ENCODE measurements at regions not wholly inside any gene's neighbourhood (a gene's known extent, or its start where the extent isn't known, plus 50 kb on each side); places are given as distances from the start of the nearest gene placed in this dataset.
A peak's percentile ranks its signal among the peaks of the same experiment; 100 is the strongest.

GRCh38 chr2:236687296-236687965 lies 117.8 kb downstream of the ACKR3 start (continued):
- TF ChIP-seq FOXP4 (CRISPR knock-in tag; IDR thresholded peaks at IDR 0.05) (no peak), SP1 (CRISPR knock-in tag; conservative IDR thresholded peaks at IDR 0.05) (no peak), ATF1 (CRISPR knock-in tag; IDR thresholded peaks at IDR 0.05) (no peak), ELF4 (CRISPR knock-in tag; IDR thresholded peaks at IDR 0.05; ENCODE audit: low read depth) (no peak), JUN (CRISPR knock-in tag; IDR thresholded peaks at IDR 0.05) (no peak)

- no peaks in the 10 kb centered on the region for H3K36me3 Mint-ChIP-seq
- H3K27ac Mint-ChIP-seq, result no peak overlapping the region
- DNase-seq (ENCODE audit: low spot score), result no peak
- no peak overlapping the region for H3K4me3 Mint-ChIP-seq
- CTCF ChIA-PET, result interaction anchor here (0.6 to 1.3 kb wide), 2 partner anchors 37 to 175 kb away, joined by 3 to 4 read pairs; no protein-coding TSS in a partner anchor
- no peaks in the 10 kb centered on the region for H3K27me3 Mint-ChIP-seq (ENCODE audit: low read depth)
- TF ChIP-seq CTCF (IDR thresholded peaks at IDR 0.05) (no peak), CREM (CRISPR knock-in tag; IDR thresholded peaks at IDR 0.05) (no peak), E2F1 (CRISPR knock-in tag; IDR thresholded peaks at IDR 0.05) (no peak), SMAD3 (CRISPR knock-in tag; IDR thresholded peaks at IDR 0.05; ENCODE audit: borderline replicate concordance) (no peak), NR1H2 (CRISPR knock-in tag; IDR thresholded peaks at IDR 0.05) (no peak)
- no peak for ATAC-seq
- POLR2A ChIA-PET, result no interaction called here
- peaks cover 40% of the 10 kb centered on the region for H3K4me1 Mint-ChIP-seq
- H3K9me3 Mint-ChIP-seq, result peaks cover 4% of the 10 kb centered on the region; the same call in 1 of the 2 replicates
Observed at GRCh38 chr2:236688157-236688556, 118.5 kb downstream of the ACKR3 start.

- Mint-ChIP-seq H3K27me3 (ENCODE audit: low read depth) (no peaks in the 10 kb centered on the region), H3K36me3 (no peaks in the 10 kb centered on the region), H3K27ac (no peak overlapping the region), H3K4me3 (no peak overlapping the region), H3K4me1 (peaks cover 42% of the 10 kb centered on the region), H3K9me3 (peaks cover 4% of the 10 kb centered on the region; the same call in 1 of the 2 replicates)
- ChIA-PET CTCF (interaction anchor here (0.6 to 1.3 kb wide), 2 partner anchors 37 to 176 kb away, joined by 3 to 4 read pairs; no protein-coding TSS in a partner anchor), POLR2A (no interaction called here)
- DNase-seq (ENCODE audit: low spot score), result no peak
- peak; percentile 14; the same call in 1 of the 2 replicates for ATAC-seq
- no peak for TF ChIP-seq ZMAT4 (CRISPR knock-in tag; IDR thresholded peaks at IDR 0.05)
- no peak for TF ChIP-seq CREM (CRISPR knock-in tag; IDR thresholded peaks at IDR 0.05)
- no peak for TF ChIP-seq ATF3 (CRISPR knock-in tag; conservative IDR thresholded peaks at IDR 0.05)
- TF ChIP-seq CTCF (IDR thresholded peaks at IDR 0.05), result no peak
- TF ChIP-seq GRHL2 (CRISPR knock-in tag; IDR thresholded peaks at IDR 0.05; ENCODE audit: insufficient replicate concordance, severe bottlenecking), result no peak
- no peak for TF ChIP-seq NR2C2 (CRISPR knock-in tag; IDR thresholded peaks at IDR 0.05)
- no peak for TF ChIP-seq TEAD4 (CRISPR knock-in tag; IDR thresholded peaks at IDR 0.05)
- TF ChIP-seq IRF2 (CRISPR knock-in tag; IDR thresholded peaks at IDR 0.05; ENCODE audit: borderline replicate concordance, low read depth), result no peak
- no peak for TF ChIP-seq ZNF671 (CRISPR knock-in tag; IDR thresholded peaks at IDR 0.05)
- TF ChIP-seq STAT6 (CRISPR knock-in tag; conservative IDR thresholded peaks at IDR 0.05; ENCODE audit: low read depth), result no peak
Observed at GRCh38 chr2:236688563-236689392, 119.2 kb downstream of the ACKR3 start.
